ENCODE measurements at regions not wholly inside any gene's neighbourhood (a gene's known extent, or its start where the extent isn't known, plus 50 kb on each side); places are given as distances from the start of the nearest gene placed in this dataset.

DNA sequence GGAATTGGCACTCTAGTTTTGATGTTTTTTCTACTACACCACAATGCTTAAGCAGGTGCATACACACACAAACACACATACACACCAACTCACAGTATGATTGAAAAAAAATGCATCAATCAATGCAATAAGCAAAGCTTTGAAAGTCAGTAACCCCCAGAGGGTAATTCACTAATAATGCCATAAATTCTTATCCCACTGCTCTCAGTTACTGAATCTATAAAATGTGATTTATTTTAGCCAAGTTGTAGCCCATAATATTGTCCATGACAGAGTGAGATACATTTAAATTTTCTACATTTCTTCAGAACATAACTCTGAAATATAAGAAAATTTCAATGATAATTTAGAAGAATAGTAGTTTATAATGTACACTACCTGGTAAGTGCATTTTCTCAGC, 87.9 kb downstream of the LIG4 start:
- no peak overlapping the region for H3K4me2 ChIP-seq
- ChIA-PET CTCF (no interaction called here), POLR2A (ENCODE audit: unreplicated experiment) (no interaction called here)
- H3K4me1 ChIP-seq (replicated peaks; ENCODE audit: insufficient read depth), result no peaks in the 10 kb centered on the region
- intact Hi-C loops (cut with micrococcal nuclease; ENCODE audit: unreplicated experiment), result no loop called here
- H3F3A ChIP-seq (ENCODE audit: insufficient read depth, low read depth), result no peaks in the 10 kb centered on the region
- H3K27me3 ChIP-seq (ENCODE audit: insufficient read depth, low read depth), result no peaks in the 10 kb centered on the region
- H4K20me1 ChIP-seq (ENCODE audit: insufficient read depth), result no peaks in the 10 kb centered on the region
- H3K9me2 ChIP-seq (ENCODE audit: insufficient read depth), result no peaks in the 10 kb centered on the region; the same call in 1 of the 2 replicates
- no peaks in the 10 kb centered on the region for H3K36me3 ChIP-seq (ENCODE audit: low read depth)
- TF ChIP-seq, protein P1, sequence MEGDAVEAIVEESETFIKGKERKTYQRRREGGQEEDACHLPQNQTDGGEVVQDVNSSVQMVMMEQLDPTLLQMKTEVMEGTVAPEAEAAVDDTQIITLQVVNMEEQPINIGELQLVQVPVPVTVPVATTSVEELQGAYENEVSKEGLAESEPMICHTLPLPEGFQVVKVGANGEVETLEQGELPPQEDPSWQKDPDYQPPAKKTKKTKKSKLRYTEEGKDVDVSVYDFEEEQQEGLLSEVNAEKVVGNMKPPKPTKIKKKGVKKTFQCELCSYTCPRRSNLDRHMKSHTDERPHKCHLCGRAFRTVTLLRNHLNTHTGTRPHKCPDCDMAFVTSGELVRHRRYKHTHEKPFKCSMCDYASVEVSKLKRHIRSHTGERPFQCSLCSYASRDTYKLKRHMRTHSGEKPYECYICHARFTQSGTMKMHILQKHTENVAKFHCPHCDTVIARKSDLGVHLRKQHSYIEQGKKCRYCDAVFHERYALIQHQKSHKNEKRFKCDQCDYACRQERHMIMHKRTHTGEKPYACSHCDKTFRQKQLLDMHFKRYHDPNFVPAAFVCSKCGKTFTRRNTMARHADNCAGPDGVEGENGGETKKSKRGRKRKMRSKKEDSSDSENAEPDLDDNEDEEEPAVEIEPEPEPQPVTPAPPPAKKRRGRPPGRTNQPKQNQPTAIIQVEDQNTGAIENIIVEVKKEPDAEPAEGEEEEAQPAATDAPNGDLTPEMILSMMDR (conservative IDR thresholded peaks at IDR 0.05), result no peak
- TF ChIP-seq EZH2 (IDR thresholded peaks at IDR 0.05; ENCODE audit: low read depth), result no peak
- H3K27ac ChIP-seq, result no peak overlapping the region
- no peak overlapping the region for H3K4me3 ChIP-seq
- H2AFZ ChIP-seq, result no peak overlapping the region
- BruUV-seq (replicated peaks), result no TSS peak
- no peaks in the 10 kb centered on the region for H3K79me2 ChIP-seq (ENCODE audit: low read depth)
- DNase-seq, result no peak
- H3K9me3 ChIP-seq (ENCODE audit: insufficient read depth, low read depth), result no peaks in the 10 kb centered on the region

- Histone ChIP-seq H3K9me3 (ENCODE audit: insufficient read depth, low read depth) (no peaks in the 10 kb centered on the region), H3K9me2 (ENCODE audit: insufficient read depth) (no peaks in the 10 kb centered on the region; the same call in 1 of the 2 replicates), H4K20me1 (ENCODE audit: insufficient read depth) (no peaks in the 10 kb centered on the region), H3K79me2 (ENCODE audit: low read depth) (no peaks in the 10 kb centered on the region), H3F3A (ENCODE audit: insufficient read depth, low read depth) (no peaks in the 10 kb centered on the region), H3K4me1 (replicated peaks; ENCODE audit: insufficient read depth) (no peaks in the 10 kb centered on the region), H3K4me2 (no peak overlapping the region), H3K27ac (no peak overlapping the region), H3K4me3 (no peak overlapping the region), H3K27me3 (ENCODE audit: insufficient read depth, low read depth) (no peaks in the 10 kb centered on the region), H3K36me3 (ENCODE audit: low read depth) (no peaks in the 10 kb centered on the region), H2AFZ (no peak overlapping the region)
- intact Hi-C loops (cut with micrococcal nuclease; ENCODE audit: unreplicated experiment), result no loop called here
- CTCF ChIA-PET, result no interaction called here
- POLR2A ChIA-PET (ENCODE audit: unreplicated experiment), result no interaction called here
- TF ChIP-seq, protein P1 (conservative IDR thresholded peaks at IDR 0.05), result no peak
- TF ChIP-seq EZH2 (IDR thresholded peaks at IDR 0.05; ENCODE audit: low read depth), result no peak
- no peak for DNase-seq
- BruUV-seq (replicated peaks), result no TSS peak
Measured at GRCh38 chr13:108126056-108126455, 89.3 kb downstream of the LIG4 start.

DNA sequence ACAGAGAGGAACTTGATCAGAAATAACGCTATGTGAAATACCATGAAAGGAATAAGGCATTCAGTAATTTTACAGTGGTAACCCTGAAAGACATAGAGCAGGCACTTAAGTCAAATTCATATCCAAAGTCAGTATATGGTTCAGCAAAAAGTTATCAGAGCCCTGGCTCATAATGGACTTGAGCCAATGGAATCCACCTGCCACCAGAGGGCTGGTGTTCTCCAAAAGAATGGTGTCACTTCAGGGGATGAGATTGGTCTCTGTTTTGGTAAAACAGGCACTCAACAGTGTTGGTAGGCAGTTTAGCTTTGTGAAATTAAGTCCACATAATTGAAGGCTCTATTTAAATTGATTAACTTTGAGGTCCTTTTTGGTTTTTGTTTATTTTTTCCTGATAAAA, 93.9 kb downstream of the LIG4 start:
- Histone ChIP-seq H3K36me3 (ENCODE audit: low read depth) (no peaks in the 10 kb centered on the region), H3K4me3 (no peak overlapping the region), H3K4me2 (no peak overlapping the region), H4K20me1 (ENCODE audit: insufficient read depth) (no peaks in the 10 kb centered on the region), H3K4me1 (replicated peaks; ENCODE audit: insufficient read depth) (no peaks in the 10 kb centered on the region), H3F3A (ENCODE audit: insufficient read depth, low read depth) (no peaks in the 10 kb centered on the region), H3K27me3 (ENCODE audit: insufficient read depth, low read depth) (no peaks in the 10 kb centered on the region), H2AFZ (no peak overlapping the region), H3K27ac (no peak overlapping the region), H3K79me2 (ENCODE audit: low read depth) (no peaks in the 10 kb centered on the region), H3K9me3 (ENCODE audit: insufficient read depth, low read depth) (no peaks in the 10 kb centered on the region), H3K9me2 (ENCODE audit: insufficient read depth) (no peaks in the 10 kb centered on the region)
- DNase-seq, result no peak
- POLR2A ChIA-PET (ENCODE audit: unreplicated experiment), result no interaction called here
- BruUV-seq (replicated peaks), result no TSS peak
- intact Hi-C loops (cut with micrococcal nuclease; ENCODE audit: unreplicated experiment), result no loop called here
- CTCF ChIA-PET, result no interaction called here
- no peak for TF ChIP-seq EZH2 (IDR thresholded peaks at IDR 0.05; ENCODE audit: low read depth)
- TF ChIP-seq, protein P1 (conservative IDR thresholded peaks at IDR 0.05), result no peak
